OCI-LY7 (cell line): ENCODE measurements at regions not wholly inside any gene's neighbourhood (a gene's known extent, or its start where the extent isn't known, plus 50 kb on each side); places are given as distances from the start of the nearest gene placed in this dataset.

Experiments used
- BruUV-seq: library from RNA; stranded (reverse); fragments of 400-500 nt; replicated peaks from 2 replicates; lab custom pipeline; 2021; lab: Mats Ljungman, UMichigan
- CTCF ChIA-PET: fragments of 300-600 bp; sonication (Branson Sonifier 250); formaldehyde crosslinking; loops from one replicate; lab custom pipeline; 2022; ENCODE audit warnings: antibody characterized with exemption; ENCODE audit not compliant: unreplicated experiment; lab: Charles Lee
- POLR2A ChIA-PET: fragments of 300-600 bp; sonication (Branson Sonifier 250); formaldehyde crosslinking; loops from one replicate; lab custom pipeline; 2022; ENCODE audit warnings: antibody characterized with exemption; lab: Charles Lee
- DNase-seq: peaks from one replicate; pipeline ENCODE4 v3.0.0-alpha.2; 2015; ENCODE audit warnings: low spot score
- H2AFZ ChIP-seq: fragments of 200-600 bp; sonication (generic), shearing (Covaris generic); 2 replicates; pipeline ENCODE4 v1.6.1; 2014; ENCODE audit warnings: mild to moderate bottlenecking, antibody characterized with exemption, low read length, moderate library complexity
- H3K27ac ChIP-seq: fragments of 200-600 bp; sonication (generic); 2 replicates; pipeline ENCODE4 v1.5.1; 2014; ENCODE audit warnings: mixed run types, low read depth, mild to moderate bottlenecking, moderate library complexity, low read length, inconsistent platforms; ENCODE audit not compliant: poor library complexity, severe bottlenecking
- H3K36me3 ChIP-seq: fragments of 200-600 bp; sonication (generic); 2 replicates; pipeline ENCODE4 v1.6.1; 2014; ENCODE audit warnings: mild to moderate bottlenecking, antibody characterized with exemption, low read length, moderate library complexity, mixed read lengths; ENCODE audit not compliant: insufficient read depth
- H3K4me1 ChIP-seq: fragments of 200-600 bp; sonication (generic); 2 replicates; pipeline ENCODE4 v1.5.1; 2014; ENCODE audit warnings: mild to moderate bottlenecking, low read length; ENCODE audit not compliant: insufficient read depth, poor library complexity, severe bottlenecking
- H3K4me2 ChIP-seq: fragments of 200-600 bp; sonication (generic); 2 replicates; pipeline ENCODE4 v1.6.1; 2014; ENCODE audit warnings: mild to moderate bottlenecking, low read length
- H3K4me3 ChIP-seq: fragments of 200-600 bp; sonication (generic); 2 replicates; pipeline ENCODE4 v1.5.1; 2014; ENCODE audit warnings: mild to moderate bottlenecking, low read depth, low read length; ENCODE audit not compliant: poor library complexity, severe bottlenecking
- H3K79me2 ChIP-seq: fragments of 200-600 bp; sonication (generic); 2 replicates; pipeline ENCODE4 v1.6.1; 2016; ENCODE audit warnings: low read depth, mild to moderate bottlenecking, low read length, moderate library complexity, mixed read lengths; ENCODE audit not compliant: insufficient read depth
- H3K9me2 ChIP-seq: fragments of 200-600 bp; sonication (generic); 2 replicates; pipeline ENCODE4 v1.6.1; 2016; ENCODE audit warnings: mild to moderate bottlenecking, low read length, mixed read lengths; ENCODE audit not compliant: insufficient read depth
- H3K9me3 ChIP-seq: fragments of 200-600 bp; sonication (generic); 2 replicates; pipeline ENCODE4 v1.6.1; 2014; ENCODE audit warnings: mild to moderate bottlenecking, mixed run types, low read length, mixed read lengths
- H4K20me1 ChIP-seq: fragments of 200-600 bp; sonication (generic); 2 replicates; pipeline ENCODE4 v1.6.1; 2014; ENCODE audit warnings: mild to moderate bottlenecking, antibody characterized with exemption, low read length, moderate library complexity, mixed read lengths; ENCODE audit not compliant: insufficient read depth
- EZH2phosphoT487 ChIP-seq: fragments of 200-600 bp; sonication (generic); IDR thresholded peaks from 2 replicates; pipeline ENCODE4 v1.6.1; 2018; ENCODE audit warnings: low read depth, borderline replicate concordance, mild to moderate bottlenecking, mixed run types, antibody characterized with exemption, low read length, moderate library complexity, mixed read lengths
- intact Hi-C: fragments of 100-400 bp; cut with micrococcal nuclease; formaldehyde crosslinking; loops from one replicate; pipeline ENCODE4 v1.10.0; 2022; ENCODE audit not compliant: unreplicated experiment
- TF ChIP-seq, protein P1 (sequence below): fragments of 200-600 bp; sonication (generic); conservative IDR thresholded peaks from 2 replicates; pipeline ENCODE4 v1.5.1; 2014; ENCODE audit warnings: mild to moderate bottlenecking, antibody characterized with exemption, low read length, moderate library complexity, mixed read lengths

DNA sequence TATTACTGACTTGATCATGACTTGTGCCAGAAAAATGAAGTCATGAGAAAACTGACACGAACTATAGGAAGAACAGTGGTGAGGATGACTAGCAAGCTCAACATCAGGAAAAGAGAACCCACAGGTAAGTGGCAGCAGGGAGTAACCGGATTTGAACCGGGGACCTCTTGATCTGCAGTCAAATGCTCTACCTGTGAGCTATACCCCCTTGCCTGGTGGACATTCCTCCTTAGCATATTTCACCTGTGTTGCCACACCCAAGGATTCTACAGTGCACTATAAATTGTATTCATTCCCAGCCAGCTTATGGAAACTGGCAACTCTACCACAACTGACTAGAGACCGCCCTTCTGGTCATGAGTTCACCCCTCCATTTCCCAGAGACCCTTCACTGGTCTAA lies 97.5 kb upstream of the ZNF746 start:
- no TSS peak for BruUV-seq
- ChIA-PET POLR2A (no interaction called here), CTCF (no interaction called here)
- DNase-seq: no peak
- no peaks in the 10 kb centered on the region for H3K9me3 ChIP-seq
- H3K27ac ChIP-seq: no peak overlapping the region
- intact Hi-C loops: no loop called here
- peaks cover 10% of the 10 kb centered on the region; the same call in 1 of the 2 replicates for H4K20me1 ChIP-seq
- H3K4me2 ChIP-seq: no peak overlapping the region
- peaks cover 78% of the 10 kb centered on the region for H3K36me3 ChIP-seq
- H3K4me1 ChIP-seq: peaks cover 13% of the 10 kb centered on the region
- no peak overlapping the region for H2AFZ ChIP-seq
- no peaks in the 10 kb centered on the region for H3K9me2 ChIP-seq
- no peak for TF ChIP-seq EZH2phosphoT487
- TF ChIP-seq, protein P1, sequence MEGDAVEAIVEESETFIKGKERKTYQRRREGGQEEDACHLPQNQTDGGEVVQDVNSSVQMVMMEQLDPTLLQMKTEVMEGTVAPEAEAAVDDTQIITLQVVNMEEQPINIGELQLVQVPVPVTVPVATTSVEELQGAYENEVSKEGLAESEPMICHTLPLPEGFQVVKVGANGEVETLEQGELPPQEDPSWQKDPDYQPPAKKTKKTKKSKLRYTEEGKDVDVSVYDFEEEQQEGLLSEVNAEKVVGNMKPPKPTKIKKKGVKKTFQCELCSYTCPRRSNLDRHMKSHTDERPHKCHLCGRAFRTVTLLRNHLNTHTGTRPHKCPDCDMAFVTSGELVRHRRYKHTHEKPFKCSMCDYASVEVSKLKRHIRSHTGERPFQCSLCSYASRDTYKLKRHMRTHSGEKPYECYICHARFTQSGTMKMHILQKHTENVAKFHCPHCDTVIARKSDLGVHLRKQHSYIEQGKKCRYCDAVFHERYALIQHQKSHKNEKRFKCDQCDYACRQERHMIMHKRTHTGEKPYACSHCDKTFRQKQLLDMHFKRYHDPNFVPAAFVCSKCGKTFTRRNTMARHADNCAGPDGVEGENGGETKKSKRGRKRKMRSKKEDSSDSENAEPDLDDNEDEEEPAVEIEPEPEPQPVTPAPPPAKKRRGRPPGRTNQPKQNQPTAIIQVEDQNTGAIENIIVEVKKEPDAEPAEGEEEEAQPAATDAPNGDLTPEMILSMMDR: no peak
- H3K79me2 ChIP-seq: 0 out of 2 replicates have a peak, but pooled peaks cover under 1% of the 10 kb centered on the region
- no peak overlapping the region for H3K4me3 ChIP-seq

DNA sequence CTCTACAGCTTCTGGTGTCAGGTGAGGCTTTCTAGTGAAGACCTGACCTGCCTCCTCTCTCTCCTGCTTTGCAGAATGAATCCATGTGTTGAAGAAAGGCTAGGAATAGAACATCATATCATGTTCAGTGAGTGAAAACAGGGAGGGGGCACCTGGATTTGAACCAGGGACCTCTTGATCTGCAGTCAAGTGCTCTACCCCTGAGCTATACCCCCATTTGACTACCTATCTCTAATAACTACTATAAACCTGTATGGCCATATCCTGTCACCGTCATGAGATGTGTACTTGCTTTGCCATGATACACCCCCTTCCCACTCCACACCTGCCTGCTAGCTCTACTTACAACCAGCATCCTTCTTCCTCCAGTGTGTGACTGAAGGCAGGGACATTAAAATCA lies 91.3 kb upstream of the ZNF746 start:
- H3K79me2 ChIP-seq: no peaks in the 10 kb centered on the region
- no peak overlapping the region for H3K27ac ChIP-seq
- H4K20me1 ChIP-seq: no peaks in the 10 kb centered on the region
- BruUV-seq: no TSS peak
- H3K4me3 ChIP-seq: no peak overlapping the region
- peaks cover 90% of the 10 kb centered on the region for H3K36me3 ChIP-seq
- H3K9me2 ChIP-seq: no peaks in the 10 kb centered on the region
- ChIA-PET CTCF (no interaction called here), POLR2A (interaction anchor here (0.6 kb wide), 1 partner anchor 33 kb away, joined by 3 read pairs; no protein-coding TSS in a partner anchor)
- intact Hi-C loops: no loop called here
- no peak overlapping the region for H3K4me2 ChIP-seq
- no peak for DNase-seq
- no peak overlapping the region for H2AFZ ChIP-seq
- TF ChIP-seq EZH2phosphoT487: no peak
- TF ChIP-seq, protein P1: no peak
- no peaks in the 10 kb centered on the region for H3K9me3 ChIP-seq
- no peaks in the 10 kb centered on the region for H3K4me1 ChIP-seq

DNA sequence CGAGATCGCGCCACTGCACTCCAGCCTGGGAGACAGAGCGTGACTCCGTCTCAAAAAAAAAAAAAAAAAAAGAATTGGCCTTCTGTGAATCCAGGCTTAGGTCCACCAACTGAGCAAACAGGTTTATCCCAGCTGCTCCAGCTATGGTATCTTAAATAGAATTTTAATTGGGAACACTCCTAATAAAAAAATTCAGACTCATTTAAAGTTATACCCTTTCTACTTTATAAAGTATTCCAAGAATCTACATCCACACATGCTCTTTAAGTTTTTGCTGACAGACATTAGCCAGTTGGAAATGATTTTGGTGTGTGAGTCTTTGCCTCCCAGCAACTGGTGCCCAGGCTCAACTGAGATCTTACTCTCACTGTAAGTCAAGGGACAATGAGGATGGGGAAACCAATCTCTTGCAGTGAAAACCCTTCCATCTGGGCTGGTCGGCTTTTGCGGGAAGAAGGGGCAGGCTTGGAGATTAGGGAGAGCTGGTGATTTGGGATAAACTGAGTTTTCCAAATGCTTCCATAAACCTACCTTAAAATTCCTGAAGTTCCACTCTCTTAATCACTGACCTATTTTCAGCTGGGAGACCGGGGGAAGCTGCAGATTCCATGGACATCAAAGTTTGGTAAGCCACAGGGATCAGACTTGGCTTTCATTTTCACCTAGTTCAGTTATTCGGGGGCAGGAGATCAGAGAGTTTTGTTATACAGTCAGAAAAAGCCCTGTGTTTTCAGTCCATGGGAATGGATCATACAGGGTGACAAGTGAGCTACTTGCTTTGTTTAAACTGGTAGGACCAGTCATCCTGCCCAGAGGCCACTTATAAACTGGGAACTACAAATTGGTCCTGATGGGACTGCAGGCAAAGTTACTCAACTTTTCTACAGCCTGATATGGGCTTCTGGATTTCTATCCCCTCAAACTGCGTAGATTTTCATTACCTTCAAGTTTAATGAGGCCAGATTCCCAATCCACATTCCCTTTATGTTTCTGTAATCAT lies 89.3 kb upstream of the ZNF746 start:
- no peak overlapping the region for H2AFZ ChIP-seq
- H3K4me1 ChIP-seq: no peaks in the 10 kb centered on the region
- H3K9me3 ChIP-seq: no peaks in the 10 kb centered on the region
- no peak overlapping the region for H3K27ac ChIP-seq
- ChIA-PET CTCF (interaction anchor here (0.6 kb wide), 1 partner anchor 18 kb away, joined by 3 read pairs; no protein-coding TSS in a partner anchor), POLR2A (no interaction called here)
- no peaks in the 10 kb centered on the region for H4K20me1 ChIP-seq
- H3K79me2 ChIP-seq: no peaks in the 10 kb centered on the region
- intact Hi-C loops: no loop called here
- no peak overlapping the region for H3K4me2 ChIP-seq
- H3K36me3 ChIP-seq: peaks cover 98% of the 10 kb centered on the region
- H3K4me3 ChIP-seq: no peak overlapping the region
- BruUV-seq: no TSS peak
- DNase-seq: no peak
- TF ChIP-seq, protein P1: no peak
- no peak for TF ChIP-seq EZH2phosphoT487
- no peaks in the 10 kb centered on the region for H3K9me2 ChIP-seq
